GM18858 (cell line): ENCODE measurements at regions not wholly inside any gene's neighbourhood (a gene's known extent, or its start where the extent isn't known, plus 50 kb on each side); places are given as distances from the start of the nearest gene placed in this dataset.
"Not testable (repeated sequence)": the region's sequence is repeated elsewhere in the genome, so short reads cannot be mapped to it uniquely, and the experiment has no call there.

Experiments used
- ATAC-seq: cut with Tn5 transposase; IDR thresholded peaks from one replicate; pipeline ENCODE4 v1.9.1; 2021; ENCODE audit not compliant: unreplicated experiment

DNA sequence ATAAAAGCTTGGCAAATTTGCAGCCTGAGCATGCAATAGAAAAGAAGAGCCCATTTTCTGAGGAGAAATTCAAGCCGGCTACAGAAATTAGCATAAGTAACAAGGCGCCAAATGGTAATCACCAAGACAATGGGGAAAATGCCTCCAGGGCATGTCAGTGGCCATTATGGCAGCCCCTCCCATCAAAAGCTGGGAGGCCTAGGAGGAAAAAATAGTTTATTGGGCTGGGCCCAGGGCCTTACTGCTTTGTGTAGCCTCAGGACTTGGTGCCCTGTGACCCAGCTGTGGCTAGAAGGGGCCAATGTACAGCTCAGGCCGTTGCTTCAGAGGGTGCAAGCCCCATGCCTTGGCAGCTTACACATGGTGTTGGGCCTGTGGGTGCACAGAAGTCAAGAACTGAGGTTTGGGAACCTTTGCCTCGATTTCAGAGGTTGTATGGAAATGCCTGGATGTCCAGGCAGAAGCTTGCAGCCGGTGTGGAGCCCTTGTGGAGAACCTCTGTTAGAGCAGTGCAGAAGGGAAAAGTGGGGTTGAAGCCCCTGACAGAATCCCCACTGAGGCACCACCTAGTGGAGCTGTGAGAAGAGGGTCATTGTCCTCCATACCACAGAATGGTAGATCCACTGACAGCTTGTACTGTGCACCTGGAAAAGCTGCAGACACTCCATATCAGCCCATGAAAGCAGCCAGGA lies 328.5 kb upstream of the MAP3K7 start:
- no peak for ATAC-seq

DNA sequence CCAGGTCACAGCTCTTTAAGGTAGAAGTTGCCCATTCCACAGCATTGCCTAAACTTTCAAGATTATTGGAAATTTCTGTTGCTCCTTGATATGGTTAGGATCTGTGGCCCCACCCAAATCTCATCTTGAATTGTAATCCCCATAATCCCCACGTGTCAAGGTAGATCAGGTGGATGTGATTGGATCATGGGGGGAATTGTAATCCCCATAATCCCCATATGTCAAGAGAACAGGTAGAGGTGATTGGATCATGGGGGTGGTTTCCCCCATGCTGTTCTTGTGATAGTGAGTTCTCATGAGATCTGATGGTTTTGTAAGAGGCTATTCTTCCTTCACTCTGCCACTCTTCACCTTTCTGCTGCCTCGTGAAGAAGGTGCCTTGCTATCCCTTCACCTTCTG lies 327.4 kb upstream of the MAP3K7 start:
- ATAC-seq = no peak

DNA sequence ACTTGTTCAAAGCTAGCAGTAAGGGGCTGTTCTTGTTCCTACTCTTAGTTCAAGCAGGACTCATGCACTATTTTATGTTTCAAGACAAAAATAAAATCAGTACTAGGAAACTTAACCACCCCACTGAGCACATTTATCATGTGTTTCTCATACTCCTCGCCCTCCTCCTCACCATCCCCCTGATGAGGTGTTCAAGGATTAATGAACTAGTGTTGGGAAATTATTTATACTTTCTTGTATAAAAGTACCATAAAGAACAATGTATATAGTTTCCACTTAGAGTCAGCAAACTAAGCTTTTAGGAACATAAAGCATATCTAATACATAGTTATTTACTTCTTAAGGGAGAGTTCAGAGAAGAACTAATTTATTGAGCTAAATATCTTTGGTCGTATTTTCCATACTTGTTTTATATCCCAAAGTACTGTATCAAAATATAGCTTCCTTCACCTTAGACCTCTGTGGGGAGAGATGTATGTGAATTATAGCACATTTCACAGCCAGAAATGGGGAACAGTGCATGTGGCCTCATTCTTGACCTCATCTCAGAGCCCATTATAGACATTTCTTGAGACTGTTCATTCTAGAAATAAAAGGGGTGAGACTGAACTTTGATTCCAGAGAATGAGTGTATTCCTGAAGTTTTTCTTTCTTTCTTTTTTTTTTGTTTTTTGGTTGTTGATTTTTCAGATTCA lies 326.5 kb upstream of the MAP3K7 start:
- ATAC-seq = no peak

GRCh38 chr6:90911642-90912041 lies 324.8 kb upstream of the MAP3K7 start:
- no peak for ATAC-seq

GRCh38 chr6:90910893-90911292 lies 324.0 kb upstream of the MAP3K7 start:
- ATAC-seq = no peak

GRCh38 chr6:90907931-90908655 lies 321.2 kb upstream of the MAP3K7 start:
- ATAC-seq = no peak

DNA sequence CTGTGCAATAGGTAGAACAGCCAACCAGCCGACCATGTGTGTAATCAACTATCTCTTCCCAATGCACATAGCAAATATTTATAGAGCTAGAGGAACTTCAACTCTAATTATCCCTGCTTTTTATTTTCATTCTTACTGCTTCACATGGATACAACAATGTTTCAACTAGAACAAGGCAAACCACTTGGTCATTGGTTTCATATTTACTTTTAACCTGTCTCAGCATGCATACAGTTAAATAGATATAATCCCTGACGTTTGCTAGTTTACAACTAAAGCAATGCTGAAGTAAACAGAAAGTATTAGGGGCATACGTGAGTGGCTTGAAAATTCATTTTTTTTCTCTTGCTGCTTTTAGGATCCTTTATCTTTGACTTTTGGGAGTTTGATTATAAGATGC lies 318.5 kb upstream of the MAP3K7 start:
- no peak for ATAC-seq

GRCh38 chr6:90900034-90900433 lies 313.2 kb upstream of the MAP3K7 start:
- ATAC-seq = no peak

DNA sequence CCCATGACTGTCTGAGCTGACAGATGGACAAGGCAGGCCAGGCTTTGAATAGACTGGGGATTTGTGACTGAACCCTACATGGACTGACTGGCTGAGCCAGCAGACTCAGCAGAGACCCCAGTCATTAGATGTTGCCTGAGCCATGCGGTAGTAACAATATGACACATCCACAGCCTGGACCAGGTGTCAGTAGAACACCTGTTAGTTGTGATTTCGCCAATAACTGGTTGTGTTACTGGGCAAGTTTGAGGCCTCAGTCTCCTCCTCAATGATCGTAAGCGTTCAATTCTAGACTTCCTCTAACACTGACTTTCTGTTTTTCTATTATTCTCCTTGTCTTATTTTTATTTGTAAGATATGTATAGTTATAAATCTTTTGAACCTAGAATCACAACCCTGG lies 311.9 kb upstream of the MAP3K7 start:
- no peak for ATAC-seq

DNA sequence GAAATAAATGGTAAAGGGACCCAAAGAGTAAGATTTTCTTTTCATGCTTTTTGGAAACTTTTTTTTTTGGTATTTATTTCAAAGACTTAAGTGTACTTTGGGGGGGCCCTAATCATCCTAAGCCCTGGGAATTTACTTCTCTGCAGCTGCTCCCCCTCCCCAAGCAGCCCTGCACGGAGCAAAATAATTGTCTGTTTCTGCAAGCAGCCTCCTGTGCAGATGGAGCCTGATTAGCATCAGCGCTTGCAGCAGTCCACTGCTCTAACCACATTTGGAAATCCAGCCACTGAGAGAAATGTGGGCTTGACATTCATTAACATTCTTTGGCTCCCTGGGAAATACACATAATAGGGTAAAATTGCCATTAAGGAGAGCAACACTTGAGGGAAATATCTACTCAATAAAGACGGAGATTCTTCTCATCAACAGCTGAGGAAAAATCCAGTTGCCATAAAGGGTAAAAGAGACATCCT lies 309.2 kb upstream of the MAP3K7 start:
- ATAC-seq = no peak

- no peak for ATAC-seq
These were observed 308.6 kb upstream of the MAP3K7 start for GRCh38 chr6:90895299-90896074.

DNA sequence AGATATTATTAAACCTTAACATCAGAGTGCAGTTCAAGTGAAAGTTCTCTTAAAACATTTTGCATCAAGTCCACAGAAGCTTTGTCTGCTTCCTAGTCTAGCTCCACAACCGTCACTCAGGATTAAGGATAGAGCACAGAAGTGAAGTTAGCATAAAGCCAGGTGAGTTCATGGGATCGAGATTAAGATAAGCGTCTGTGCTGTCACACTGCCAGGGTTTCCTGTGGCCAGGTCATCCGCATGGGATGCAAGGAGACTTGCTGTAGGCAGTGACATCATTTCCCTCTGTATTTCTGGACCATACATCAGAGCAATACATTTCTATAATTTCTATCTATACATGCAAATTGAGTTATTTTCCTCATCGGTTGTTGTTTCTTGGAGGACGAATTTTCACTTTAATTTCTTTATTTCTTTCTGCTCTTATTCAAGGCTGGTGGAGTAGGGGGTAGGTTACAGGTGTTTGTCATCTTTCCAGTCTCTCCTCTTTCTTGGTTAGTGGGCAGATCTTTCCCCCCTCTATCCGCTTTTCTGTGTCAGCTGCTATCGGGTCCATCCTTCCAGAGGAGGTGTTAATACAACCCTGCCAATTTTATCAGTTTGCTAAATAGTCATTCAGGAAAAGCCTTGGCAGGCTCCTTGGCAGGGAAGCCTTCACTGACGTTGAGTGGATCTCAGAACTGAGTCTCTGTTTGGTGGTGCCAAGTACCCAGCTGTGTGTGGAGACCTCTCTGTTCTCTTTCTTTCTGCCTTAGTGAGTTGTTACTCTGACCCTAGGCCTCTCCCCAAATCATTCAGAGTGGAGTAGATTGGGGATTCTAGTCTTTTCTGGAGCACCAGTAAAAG lies 307.6 kb upstream of the MAP3K7 start:
- ATAC-seq = no peak

GRCh38 chr6:90893400-90893799 lies 306.5 kb upstream of the MAP3K7 start:
- ATAC-seq = no peak

GRCh38 chr6:90892271-90892670 lies 305.4 kb upstream of the MAP3K7 start:
- ATAC-seq = no peak

- ATAC-seq = no peak
These were observed 304.5 kb upstream of the MAP3K7 start for GRCh38 chr6:90891355-90891754.

GRCh38 chr6:90890683-90891330 lies 303.9 kb upstream of the MAP3K7 start:
- no peak for ATAC-seq

DNA sequence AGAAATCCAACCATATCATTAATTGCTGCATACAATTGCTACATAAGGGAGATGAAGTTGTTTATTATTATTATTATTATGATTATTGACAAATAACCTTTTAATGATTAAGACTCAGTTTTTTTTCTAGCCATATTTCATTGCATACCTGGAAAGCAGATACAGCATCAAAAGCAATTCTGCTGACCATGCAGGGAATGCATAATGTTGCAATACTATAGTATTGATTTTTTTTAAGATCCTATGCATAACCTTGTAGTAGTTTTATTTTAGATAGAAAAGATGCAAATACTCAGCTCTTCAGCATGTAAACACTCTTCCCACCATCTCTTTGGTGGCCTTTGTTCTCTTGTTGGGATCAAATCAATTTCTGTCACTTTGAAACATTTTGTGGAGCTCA lies 300.9 kb upstream of the MAP3K7 start:
- ATAC-seq = no peak

GRCh38 chr6:90885611-90886056 lies 298.8 kb upstream of the MAP3K7 start:
- no peak for ATAC-seq

GRCh38 chr6:90885137-90885536 lies 298.3 kb upstream of the MAP3K7 start:
- ATAC-seq = not testable (repeated sequence)

- ATAC-seq = no peak
These were observed 290.7 kb upstream of the MAP3K7 start for GRCh38 chr6:90877616-90878015.
